Mesothelial cell of epicardium (in vitro differentiated cells): ENCODE measurements at regions not wholly inside any gene's neighbourhood (a gene's known extent, or its start where the extent isn't known, plus 50 kb on each side); places are given as distances from the start of the nearest gene placed in this dataset.

Experiments used
- DNase-seq, 2 experiments: peaks; one replicate each; pipeline ENCODE4 v3.0.0; 2021; ENCODE audit warnings: low spot score in 2 of 2; ENCODE audit not compliant: unreplicated experiment in 2 of 2
- H3K27ac Mint-ChIP-seq: 2 replicates; pipeline ENCODE4 v1.8.0; 2021; ENCODE audit warnings: mixed read lengths
- H3K27me3 Mint-ChIP-seq: 2 replicates; pipeline ENCODE4 v1.8.0; 2021; ENCODE audit warnings: low read depth, mixed read lengths
- H3K36me3 Mint-ChIP-seq: 2 replicates; pipeline ENCODE4 v1.8.0; 2021; ENCODE audit warnings: mixed read lengths
- H3K4me1 Mint-ChIP-seq: 2 replicates; pipeline ENCODE4 v1.8.0; 2021; ENCODE audit warnings: mixed read lengths
- H3K4me3 Mint-ChIP-seq: 2 replicates; pipeline ENCODE4 v1.8.0; 2021; ENCODE audit warnings: mild to moderate bottlenecking, moderate library complexity, mixed read lengths
- H3K9me3 Mint-ChIP-seq: 2 replicates; pipeline ENCODE4 v1.8.0; 2021; ENCODE audit warnings: mixed read lengths
- TF ChIP-seq, protein P1 (sequence below): fragments of 200-600 bp; sonication (generic); IDR thresholded peaks from one replicate; pipeline ENCODE4 v1.5.0; 2021; ENCODE audit warnings: antibody characterized with exemption; ENCODE audit not compliant: unreplicated experiment

DNA sequence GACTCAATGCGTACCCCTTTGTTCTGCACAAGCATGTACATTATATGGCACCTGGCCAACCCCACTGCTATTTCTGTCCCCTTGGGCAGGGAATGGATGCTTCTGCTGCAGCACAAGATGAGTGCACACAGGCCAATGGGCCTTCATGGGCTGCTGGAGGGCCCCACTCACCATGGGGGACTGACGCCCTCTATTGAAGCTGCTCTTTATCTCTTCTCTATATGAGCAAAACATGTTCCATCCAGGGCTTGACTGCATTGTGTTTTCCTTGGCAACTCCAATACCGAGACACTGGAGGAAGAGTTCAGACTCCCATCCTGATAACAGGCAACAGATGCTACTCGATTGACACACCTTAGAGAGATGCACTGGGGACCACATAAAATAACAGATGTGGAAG, 251.6 kb upstream of the NCKAP5 start:
- no peaks in the 10 kb centered on the region for H3K36me3 Mint-ChIP-seq
- H3K4me3 Mint-ChIP-seq = no peak overlapping the region
- TF ChIP-seq, protein P1, sequence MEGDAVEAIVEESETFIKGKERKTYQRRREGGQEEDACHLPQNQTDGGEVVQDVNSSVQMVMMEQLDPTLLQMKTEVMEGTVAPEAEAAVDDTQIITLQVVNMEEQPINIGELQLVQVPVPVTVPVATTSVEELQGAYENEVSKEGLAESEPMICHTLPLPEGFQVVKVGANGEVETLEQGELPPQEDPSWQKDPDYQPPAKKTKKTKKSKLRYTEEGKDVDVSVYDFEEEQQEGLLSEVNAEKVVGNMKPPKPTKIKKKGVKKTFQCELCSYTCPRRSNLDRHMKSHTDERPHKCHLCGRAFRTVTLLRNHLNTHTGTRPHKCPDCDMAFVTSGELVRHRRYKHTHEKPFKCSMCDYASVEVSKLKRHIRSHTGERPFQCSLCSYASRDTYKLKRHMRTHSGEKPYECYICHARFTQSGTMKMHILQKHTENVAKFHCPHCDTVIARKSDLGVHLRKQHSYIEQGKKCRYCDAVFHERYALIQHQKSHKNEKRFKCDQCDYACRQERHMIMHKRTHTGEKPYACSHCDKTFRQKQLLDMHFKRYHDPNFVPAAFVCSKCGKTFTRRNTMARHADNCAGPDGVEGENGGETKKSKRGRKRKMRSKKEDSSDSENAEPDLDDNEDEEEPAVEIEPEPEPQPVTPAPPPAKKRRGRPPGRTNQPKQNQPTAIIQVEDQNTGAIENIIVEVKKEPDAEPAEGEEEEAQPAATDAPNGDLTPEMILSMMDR = no peak
- H3K9me3 Mint-ChIP-seq = no peaks in the 10 kb centered on the region
- peaks cover 7% of the 10 kb centered on the region for H3K4me1 Mint-ChIP-seq
- no peak for DNase-seq
- no peaks in the 10 kb centered on the region for H3K27me3 Mint-ChIP-seq
- H3K27ac Mint-ChIP-seq = no peak overlapping the region

DNA sequence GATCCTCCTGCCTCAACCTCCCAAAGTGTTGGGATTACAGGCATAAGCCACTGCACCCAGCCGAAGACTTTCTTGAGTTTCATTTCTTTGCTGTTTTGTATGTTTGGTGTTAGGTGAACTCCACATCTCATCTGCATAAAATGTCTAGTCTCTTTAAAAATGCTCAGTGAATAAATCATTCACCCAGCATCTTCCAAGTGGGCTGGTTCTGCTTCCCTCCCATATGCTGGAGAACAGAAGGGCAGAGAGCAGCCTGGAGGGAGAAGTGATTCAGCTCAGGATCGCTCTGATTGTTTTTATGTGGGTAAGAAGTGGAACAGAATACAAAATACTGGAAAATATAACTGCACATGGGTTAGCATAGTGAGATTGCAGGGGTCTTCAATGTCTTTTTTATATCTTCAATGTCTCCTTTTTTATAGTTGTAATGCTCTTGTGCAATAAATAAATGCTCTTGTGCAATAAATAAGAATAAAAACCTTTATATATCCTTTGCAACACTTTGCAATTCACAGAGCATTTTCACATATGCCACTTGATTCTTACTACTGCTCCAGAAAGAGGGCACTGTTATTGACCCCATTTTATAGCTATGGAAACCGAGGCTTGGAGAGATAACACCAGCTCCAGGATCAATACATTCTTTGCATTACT, 253.0 kb upstream of the NCKAP5 start:
- TF ChIP-seq, protein P1 = no peak
- Mint-ChIP-seq H3K27ac (no peak overlapping the region), H3K4me1 (peaks cover 7% of the 10 kb centered on the region), H3K27me3 (peaks cover 5% of the 10 kb centered on the region), H3K4me3 (no peak overlapping the region), H3K36me3 (no peaks in the 10 kb centered on the region), H3K9me3 (no peaks in the 10 kb centered on the region)
- DNase-seq = no peak

DNA sequence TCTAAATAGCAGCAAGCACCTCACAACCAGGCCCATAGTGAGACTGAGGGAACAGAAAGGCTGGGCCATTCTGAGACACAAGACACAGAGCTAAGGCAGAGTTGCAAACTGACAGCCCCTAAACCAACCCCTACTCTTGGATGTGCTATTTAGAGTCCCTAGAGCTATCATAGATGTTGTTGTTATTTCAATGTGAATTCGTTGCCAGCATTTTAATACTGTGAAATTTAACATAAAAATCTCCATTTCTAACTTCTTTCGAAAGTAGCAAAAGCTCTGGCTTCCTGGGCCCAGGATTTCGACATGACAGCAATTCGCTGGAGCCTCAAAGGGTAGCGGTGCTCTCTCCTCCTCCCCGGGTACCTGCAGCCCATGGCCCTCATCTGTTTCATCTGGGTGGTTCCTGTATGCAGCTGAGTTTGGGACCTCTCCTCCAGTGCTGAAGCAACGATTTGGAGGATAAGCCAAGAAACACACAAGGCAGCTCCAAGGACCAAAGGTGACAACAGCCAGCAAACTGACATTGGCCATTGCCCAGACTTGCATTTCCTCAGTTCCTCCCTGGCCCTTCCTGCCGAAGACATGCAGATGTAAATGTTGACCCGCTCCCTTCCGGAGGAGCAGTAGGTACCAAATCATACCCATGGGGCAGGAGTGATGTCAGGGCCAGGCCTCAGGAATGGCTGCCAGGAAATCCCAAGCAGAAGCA, 254.4 kb upstream of the NCKAP5 start:
- no peak overlapping the region for H3K27ac Mint-ChIP-seq
- H3K4me3 Mint-ChIP-seq = no peak overlapping the region
- peaks cover 7% of the 10 kb centered on the region for H3K4me1 Mint-ChIP-seq
- H3K9me3 Mint-ChIP-seq = no peaks in the 10 kb centered on the region
- TF ChIP-seq, protein P1 = no peak
- peaks cover 7% of the 10 kb centered on the region for H3K27me3 Mint-ChIP-seq
- no peaks in the 10 kb centered on the region for H3K36me3 Mint-ChIP-seq
- DNase-seq = no peak

DNA sequence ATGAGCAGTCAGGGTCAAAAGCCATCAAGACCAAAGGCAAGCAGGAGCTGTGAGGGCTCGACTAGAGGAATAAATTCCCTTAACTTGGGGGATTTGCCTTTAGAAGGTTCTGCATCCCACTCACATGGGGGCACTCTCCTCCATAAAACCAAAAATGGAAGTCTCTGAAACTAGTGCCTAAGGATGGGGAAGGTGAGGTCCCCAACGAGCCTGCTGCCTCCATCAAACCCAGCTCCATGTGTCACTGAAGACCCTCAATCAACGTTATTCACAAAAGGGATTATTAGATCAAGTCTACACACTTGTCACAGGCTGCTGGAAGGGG, 254.9 kb upstream of the NCKAP5 start:
- H3K27ac Mint-ChIP-seq = no peak overlapping the region
- TF ChIP-seq, protein P1 = no peak
- no peaks in the 10 kb centered on the region for H3K36me3 Mint-ChIP-seq
- H3K4me1 Mint-ChIP-seq = peaks cover 4% of the 10 kb centered on the region
- peaks cover 9% of the 10 kb centered on the region for H3K27me3 Mint-ChIP-seq
- no peaks in the 10 kb centered on the region for H3K9me3 Mint-ChIP-seq
- no peak overlapping the region for H3K4me3 Mint-ChIP-seq
- DNase-seq = no peak

DNA sequence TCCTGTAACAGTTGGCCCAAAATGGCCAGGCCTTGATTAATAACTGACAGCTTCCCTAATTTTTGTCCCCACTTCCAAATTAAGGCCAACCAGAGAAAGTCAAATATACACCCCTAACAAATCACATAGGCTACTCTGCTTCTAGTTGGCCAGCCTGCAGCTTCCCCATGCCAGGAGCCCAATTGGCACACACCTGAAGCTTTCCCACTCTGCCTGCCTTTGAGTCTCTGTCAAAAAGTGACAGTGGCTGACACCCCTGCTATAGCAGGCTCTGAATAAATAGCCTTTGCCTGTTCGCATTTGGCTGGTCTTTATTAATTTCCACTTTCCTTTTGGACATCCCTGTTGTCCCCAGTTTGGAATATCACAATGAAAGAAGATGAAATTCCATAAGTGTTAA, 256.6 kb upstream of the NCKAP5 start:
- no peaks in the 10 kb centered on the region for H3K36me3 Mint-ChIP-seq
- H3K27me3 Mint-ChIP-seq = peaks cover 9% of the 10 kb centered on the region
- TF ChIP-seq, protein P1 = no peak
- H3K4me3 Mint-ChIP-seq = no peak overlapping the region
- H3K9me3 Mint-ChIP-seq = no peaks in the 10 kb centered on the region
- no peak overlapping the region for H3K27ac Mint-ChIP-seq
- DNase-seq = no peak
- peaks cover 9% of the 10 kb centered on the region for H3K4me1 Mint-ChIP-seq
